HG03439 (cell line): ENCODE measurements at regions not wholly inside any gene's neighbourhood (a gene's known extent, or its start where the extent isn't known, plus 50 kb on each side); places are given as distances from the start of the nearest gene placed in this dataset.

Source experiments
- ATAC-seq: cut with Tn5 transposase; IDR thresholded peaks from one replicate; pipeline ENCODE4 v1.9.1; 2021; ENCODE audit warnings: mild to moderate bottlenecking, moderate library complexity; ENCODE audit not compliant: unreplicated experiment

- no peak for ATAC-seq
Measured at GRCh38 chr5:90135779-90136378, 273.7 kb downstream of the CETN3 start.

DNA sequence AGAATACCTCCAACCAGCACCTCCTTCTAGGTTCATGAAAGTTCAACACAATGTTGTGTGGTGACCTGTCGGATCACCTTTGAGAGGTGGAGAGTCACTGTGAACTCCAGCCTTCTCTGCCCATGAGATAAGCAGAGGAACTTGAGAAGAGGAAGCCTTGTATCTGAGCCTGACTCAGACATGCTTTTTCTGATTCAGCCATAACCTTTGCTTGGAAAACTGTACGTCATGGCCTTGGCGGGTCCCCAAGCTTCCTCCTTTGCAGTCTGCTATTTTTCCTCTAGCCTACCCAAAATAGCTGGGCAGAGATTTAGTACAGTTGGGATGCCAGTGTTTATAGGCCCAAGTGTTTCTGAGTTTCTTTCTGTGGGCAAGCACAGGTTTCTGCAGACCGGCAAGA is 274.7 kb downstream of the CETN3 start:
- ATAC-seq: no peak

GRCh38 chr5:90134381-90134780 is 275.2 kb downstream of the CETN3 start:
- no peak for ATAC-seq

- no peak for ATAC-seq
Measured at GRCh38 chr5:90133941-90134340, 275.6 kb downstream of the CETN3 start.

DNA sequence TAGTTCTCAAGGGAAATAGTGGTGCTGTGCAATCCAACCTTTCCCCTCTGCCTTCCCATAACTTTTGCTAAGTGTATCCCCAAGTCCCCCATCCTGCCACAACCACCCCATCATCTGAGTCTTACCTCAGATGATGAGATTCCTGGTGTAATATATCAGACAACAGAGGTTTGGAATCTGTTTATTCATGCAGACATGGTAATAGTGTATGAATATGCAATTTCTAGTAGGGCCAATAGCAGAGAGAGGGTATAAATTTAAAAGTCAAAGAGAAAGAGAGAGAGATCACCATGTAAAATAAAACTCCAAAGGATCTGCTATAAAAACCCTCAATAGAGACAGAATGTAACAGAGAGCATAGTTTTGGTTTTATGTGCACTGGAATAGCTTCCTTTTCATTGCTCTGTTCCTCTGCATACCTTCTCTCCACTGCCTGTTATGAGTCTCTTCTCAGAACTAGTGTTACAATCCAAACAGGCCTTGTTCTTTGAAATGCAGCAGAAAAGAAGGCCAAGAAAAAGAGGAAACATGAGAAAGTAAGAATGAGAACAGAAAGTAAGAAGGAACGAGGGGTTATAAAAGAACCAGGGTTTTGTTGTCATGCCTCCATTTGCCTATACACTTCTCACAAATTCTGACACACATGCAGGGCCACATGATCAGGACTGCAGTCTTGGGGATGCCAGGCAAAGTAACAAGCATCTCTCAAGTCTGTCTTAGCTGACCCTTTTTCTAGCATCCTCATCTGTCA is 278.0 kb downstream of the CETN3 start:
- peak; percentile 77 for ATAC-seq

GRCh38 chr5:90128551-90128950 is 281.0 kb downstream of the CETN3 start:
- no peak for ATAC-seq

DNA sequence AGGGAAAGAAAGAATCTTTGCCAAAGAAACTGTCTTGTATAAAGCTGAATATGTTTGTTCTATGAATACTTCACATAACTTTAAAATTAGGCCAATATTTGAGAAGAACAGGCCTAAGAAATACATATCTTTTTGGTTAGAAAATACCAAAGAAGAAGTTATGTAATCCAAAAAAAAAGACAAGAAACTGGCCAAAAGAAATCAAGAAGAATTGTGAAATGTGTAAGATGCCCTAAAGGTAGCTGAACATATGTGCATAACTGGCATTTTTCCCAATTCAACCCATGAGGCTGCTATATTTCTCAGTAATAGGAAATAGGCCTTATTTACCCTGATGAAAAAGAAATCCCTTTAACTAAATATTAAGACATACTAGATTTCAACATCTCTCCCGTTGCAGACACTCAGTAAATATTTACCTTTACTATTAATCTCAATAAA is 290.0 kb downstream of the CETN3 start:
- no peak for ATAC-seq

- no peak for ATAC-seq
Measured at GRCh38 chr5:90117005-90117404, 292.6 kb downstream of the CETN3 start.

DNA sequence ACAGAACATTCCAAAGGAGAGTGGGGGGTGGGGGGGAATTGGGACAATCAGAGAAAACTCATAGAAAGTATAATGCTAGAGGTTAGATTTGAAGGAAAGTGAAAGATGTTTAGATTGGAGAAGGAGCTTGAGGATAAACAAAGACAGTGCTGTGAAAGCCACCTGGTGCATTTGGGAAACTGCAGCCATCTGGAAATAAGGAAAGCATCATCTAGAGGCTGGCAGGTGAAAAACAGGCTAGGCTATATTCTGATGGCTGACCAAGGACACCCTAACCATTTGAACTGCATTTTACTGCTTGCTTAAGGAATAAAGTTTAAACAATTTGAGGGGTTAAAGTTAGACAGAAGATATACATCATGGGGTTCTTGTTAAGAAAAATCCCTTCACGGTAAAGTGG is 296.4 kb downstream of the CETN3 start:
- ATAC-seq: no peak

GRCh38 chr5:90112033-90112692 is 297.4 kb downstream of the CETN3 start:
- no peak for ATAC-seq

DNA sequence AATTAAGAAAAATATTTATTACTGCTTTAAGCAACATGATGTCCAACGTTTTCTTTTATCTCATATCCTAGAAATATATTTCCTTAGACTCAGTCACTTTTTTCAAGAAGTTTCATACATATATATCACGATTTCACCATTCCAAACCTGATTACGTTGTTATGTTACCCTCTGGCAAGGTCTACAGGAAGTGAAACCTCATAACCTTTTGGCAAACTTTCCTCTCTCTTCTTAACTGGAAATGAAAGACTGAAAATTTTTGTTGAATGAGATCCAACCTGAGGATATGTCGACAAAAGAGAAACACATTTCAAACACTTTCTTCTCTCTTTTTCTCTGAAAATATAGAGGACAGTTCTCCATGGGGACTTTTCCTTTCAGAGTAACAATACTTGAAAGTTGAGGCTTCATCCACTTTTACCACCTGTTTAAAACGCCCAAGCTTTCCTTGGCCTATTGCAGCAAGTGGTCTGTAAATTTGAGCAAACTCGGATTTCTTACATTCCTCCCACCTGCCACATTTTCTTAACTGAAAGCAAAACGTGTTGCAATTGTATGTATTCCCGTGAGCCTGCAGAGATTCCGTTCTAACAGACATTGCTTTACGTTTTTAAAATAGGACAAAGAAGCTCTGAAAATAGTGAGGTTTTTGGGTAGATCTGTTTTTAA is 298.1 kb downstream of the CETN3 start:
- no peak for ATAC-seq

- no peak for ATAC-seq
Measured at GRCh38 chr5:90109285-90109684, 300.3 kb downstream of the CETN3 start.

- ATAC-seq: no peak
Measured at GRCh38 chr5:90099099-90099498, 310.5 kb downstream of the CETN3 start.

GRCh38 chr5:90097082-90097477 is 312.5 kb downstream of the CETN3 start:
- no peak for ATAC-seq

- ATAC-seq: no peak
Measured at GRCh38 chr5:90096415-90097081, 313.0 kb downstream of the CETN3 start.

DNA sequence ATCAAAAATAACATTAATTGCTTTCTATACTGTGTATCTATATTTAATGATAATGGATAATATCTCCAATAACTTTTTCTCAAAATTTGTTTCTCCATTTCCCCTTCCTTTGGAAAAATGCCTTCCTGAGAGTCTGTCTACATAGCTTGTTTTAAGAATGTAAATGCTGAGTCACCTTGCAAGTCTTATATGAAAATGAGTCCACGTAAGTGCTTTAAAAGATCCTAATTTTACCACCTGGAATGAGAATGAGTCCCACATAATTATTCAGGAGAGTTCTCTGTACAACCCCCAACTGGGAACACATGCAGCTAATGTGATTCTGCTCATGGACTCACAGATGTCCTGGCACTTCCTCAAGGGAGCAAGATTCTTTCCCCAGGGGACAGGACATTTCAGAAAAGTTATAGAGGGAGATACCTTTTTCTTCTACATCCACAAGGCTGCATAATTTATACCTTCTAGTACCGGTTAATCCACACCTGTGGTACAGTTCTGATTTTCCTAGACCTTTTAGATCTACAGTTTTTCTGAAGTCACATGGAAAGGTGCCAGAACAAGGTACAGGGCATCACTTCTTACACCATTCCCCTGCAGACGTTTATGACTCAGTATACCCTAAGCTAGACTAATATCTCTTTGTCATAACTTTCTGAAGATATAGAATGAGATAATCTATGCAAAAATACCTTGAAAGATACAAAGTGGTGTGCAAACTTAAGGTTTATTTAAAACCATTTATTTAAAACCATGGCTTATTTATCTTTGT is 314.1 kb downstream of the CETN3 start:
- ATAC-seq: no peak

GRCh38 chr5:90093751-90094485 is 315.6 kb downstream of the CETN3 start:
- no peak for ATAC-seq

- ATAC-seq: no peak
Measured at GRCh38 chr5:90092734-90093133, 316.8 kb downstream of the CETN3 start.

GRCh38 chr5:90084342-90084741 is 325.2 kb downstream of the CETN3 start:
- no peak for ATAC-seq
